ENCODE measurements at regions not wholly inside any gene's neighbourhood (a gene's known extent, or its start where the extent isn't known, plus 50 kb on each side); places are given as distances from the start of the nearest gene placed in this dataset.
A peak's percentile ranks its signal among the peaks of the same experiment; 100 is the strongest.

DNA sequence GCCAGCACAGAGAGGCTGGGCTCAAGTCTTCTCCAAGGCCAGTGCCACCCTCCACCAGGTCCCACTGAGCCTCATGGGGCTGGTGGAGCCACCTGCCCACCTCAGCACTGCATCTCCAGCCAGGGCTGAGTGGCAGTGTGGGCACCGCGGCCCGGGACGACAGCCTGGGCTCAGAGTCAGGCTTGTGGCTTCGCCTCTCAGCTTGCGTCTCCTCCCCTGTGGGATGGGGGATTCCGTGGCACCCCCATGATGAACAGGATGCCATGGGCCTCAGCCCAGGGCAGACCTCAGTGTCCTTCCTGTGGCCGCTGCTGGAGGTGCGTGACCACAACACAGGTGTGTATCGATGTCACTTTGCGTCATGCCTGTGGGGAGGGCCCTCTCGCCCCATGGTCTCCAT lies 136.4 kb upstream of the PPP1R26 start:
- DNase-seq (ENCODE audit: low read depth in 2 of 2): no peak
- Histone ChIP-seq H3K27me3 (ENCODE audit: control insufficient read depth, insufficient read depth, low read length) (no peaks in the 10 kb centered on the region), H3K79me2 (ENCODE audit: control insufficient read depth, insufficient read depth, low read length) (no peaks in the 10 kb centered on the region)

DNA sequence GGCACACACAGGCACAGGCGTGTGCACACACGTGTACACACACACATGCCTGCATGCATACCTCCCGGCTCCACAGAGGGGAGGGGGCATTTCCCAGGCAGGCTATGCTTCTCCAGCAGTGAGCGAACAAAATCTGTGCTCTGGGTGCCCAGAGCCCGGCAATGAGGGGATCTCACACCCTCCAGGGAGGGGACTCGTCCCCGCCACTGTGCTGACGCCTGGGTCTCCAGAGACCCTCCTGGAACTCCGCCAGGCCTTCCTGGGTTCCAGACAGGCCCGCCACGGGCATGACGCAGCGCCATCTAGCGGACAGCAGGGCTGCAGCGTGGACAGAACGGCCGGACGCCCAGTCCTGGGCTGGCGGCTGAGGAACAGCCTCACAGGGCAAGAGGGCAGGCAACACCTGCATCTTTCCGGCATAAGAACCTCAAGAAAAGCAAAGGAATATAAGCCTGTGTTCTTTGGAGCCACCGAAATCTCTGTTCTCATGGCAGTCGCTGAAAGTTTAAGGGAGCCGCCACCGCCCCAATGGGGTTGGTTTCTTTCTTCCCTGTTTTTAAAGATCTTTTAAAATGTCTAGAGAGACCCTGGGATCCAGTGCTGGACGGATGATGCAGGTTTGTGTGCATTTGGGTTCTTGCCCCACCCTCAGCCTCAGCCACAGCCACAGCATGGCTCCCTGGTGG lies 135.6 kb upstream of the PPP1R26 start:
- Histone ChIP-seq H3K27me3 (ENCODE audit: control insufficient read depth, insufficient read depth, low read length) (no peaks in the 10 kb centered on the region), H3K36me3 (ENCODE audit: control insufficient read depth, insufficient read depth, low read length) (no peaks in the 10 kb centered on the region), H3K9ac (ENCODE audit: insufficient read depth, low read length) (no peak overlapping the region), H3K4me2 (ENCODE audit: extremely low read depth, insufficient read depth, low read length) (no peak overlapping the region), H4K20me1 (ENCODE audit: control insufficient read depth, extremely low read depth, insufficient read depth, low read length) (no peaks in the 10 kb centered on the region), H3K9me3 (ENCODE audit: control insufficient read depth, insufficient read depth, low read depth, low read length) (no peaks in the 10 kb centered on the region), H3K4me1 (ENCODE audit: control insufficient read depth, extremely low read depth, insufficient read depth, low read length) (no peaks in the 10 kb centered on the region), H3K4me3 (replicated peaks in 1 of 4; ENCODE audit: control extremely low read depth in 1 of 4, insufficient read depth in 1 of 4, low read depth in 3 of 4, low read length in 4 of 4) (no peak overlapping the region), H3K27ac (ENCODE audit: insufficient read depth, low read length) (no peak overlapping the region), H3K79me2 (ENCODE audit: control insufficient read depth, insufficient read depth, low read length) (no peaks in the 10 kb centered on the region), H2AFZ (ENCODE audit: low read length) (no peak overlapping the region)
- peak; percentile 4 to 6 for DNase-seq (ENCODE audit: low read depth in 2 of 2)
- TF ChIP-seq, protein P1, sequence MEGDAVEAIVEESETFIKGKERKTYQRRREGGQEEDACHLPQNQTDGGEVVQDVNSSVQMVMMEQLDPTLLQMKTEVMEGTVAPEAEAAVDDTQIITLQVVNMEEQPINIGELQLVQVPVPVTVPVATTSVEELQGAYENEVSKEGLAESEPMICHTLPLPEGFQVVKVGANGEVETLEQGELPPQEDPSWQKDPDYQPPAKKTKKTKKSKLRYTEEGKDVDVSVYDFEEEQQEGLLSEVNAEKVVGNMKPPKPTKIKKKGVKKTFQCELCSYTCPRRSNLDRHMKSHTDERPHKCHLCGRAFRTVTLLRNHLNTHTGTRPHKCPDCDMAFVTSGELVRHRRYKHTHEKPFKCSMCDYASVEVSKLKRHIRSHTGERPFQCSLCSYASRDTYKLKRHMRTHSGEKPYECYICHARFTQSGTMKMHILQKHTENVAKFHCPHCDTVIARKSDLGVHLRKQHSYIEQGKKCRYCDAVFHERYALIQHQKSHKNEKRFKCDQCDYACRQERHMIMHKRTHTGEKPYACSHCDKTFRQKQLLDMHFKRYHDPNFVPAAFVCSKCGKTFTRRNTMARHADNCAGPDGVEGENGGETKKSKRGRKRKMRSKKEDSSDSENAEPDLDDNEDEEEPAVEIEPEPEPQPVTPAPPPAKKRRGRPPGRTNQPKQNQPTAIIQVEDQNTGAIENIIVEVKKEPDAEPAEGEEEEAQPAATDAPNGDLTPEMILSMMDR (conservative IDR thresholded peaks at IDR 0.05 in 1 of 2, IDR thresholded peaks at IDR 0.05 in 1 of 2; ENCODE audit: low read depth in 1 of 2, low read length in 2 of 2): peak; percentile 18 to 69
- TF ChIP-seq EZH2 (IDR thresholded peaks at IDR 0.05; ENCODE audit: low read length, missing control alignments): no peak

More for the DNA sequence above, 136.4 kb upstream of the PPP1R26 start:
- Histone ChIP-seq H4K20me1 (ENCODE audit: control insufficient read depth, extremely low read depth, insufficient read depth, low read length) (no peaks in the 10 kb centered on the region), H3K4me1 (ENCODE audit: control insufficient read depth, extremely low read depth, insufficient read depth, low read length) (no peaks in the 10 kb centered on the region), H3K4me3 (replicated peaks in 1 of 4; ENCODE audit: control extremely low read depth in 1 of 4, insufficient read depth in 1 of 4, low read depth in 3 of 4, low read length in 4 of 4) (no peak overlapping the region), H3K9ac (ENCODE audit: insufficient read depth, low read length) (no peak overlapping the region), H3K27ac (ENCODE audit: insufficient read depth, low read length) (no peak overlapping the region), H3K4me2 (ENCODE audit: extremely low read depth, insufficient read depth, low read length) (no peak overlapping the region), H3K36me3 (ENCODE audit: control insufficient read depth, insufficient read depth, low read length) (no peaks in the 10 kb centered on the region), H2AFZ (ENCODE audit: low read length) (no peak overlapping the region), H3K9me3 (ENCODE audit: control insufficient read depth, insufficient read depth, low read depth, low read length) (no peaks in the 10 kb centered on the region)
- TF ChIP-seq, protein P1 (conservative IDR thresholded peaks at IDR 0.05 in 1 of 2, IDR thresholded peaks at IDR 0.05 in 1 of 2; ENCODE audit: low read depth in 1 of 2, low read length in 2 of 2): no peak
- no peak for TF ChIP-seq EZH2 (IDR thresholded peaks at IDR 0.05; ENCODE audit: low read length, missing control alignments)

DNA sequence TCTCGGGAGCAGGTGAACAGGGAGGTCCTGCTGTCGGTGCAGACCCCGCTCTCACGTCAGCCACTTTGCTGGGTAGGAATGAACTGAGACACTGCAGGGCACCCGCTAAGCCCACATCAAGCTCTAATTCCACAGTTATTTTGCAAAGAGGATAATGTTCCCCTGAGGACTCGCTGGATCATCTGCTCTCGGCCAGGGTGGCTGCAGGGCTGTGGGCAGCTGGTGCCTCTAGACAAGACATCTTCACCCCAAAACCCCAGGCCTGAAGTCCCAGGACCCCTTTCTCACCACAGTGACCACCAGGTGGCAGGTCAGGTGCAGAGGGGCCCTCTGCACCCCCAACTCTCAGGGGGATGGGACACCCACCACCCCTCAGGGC lies 135.1 kb upstream of the PPP1R26 start:
- H3K9me3 ChIP-seq (ENCODE audit: control insufficient read depth, insufficient read depth, low read depth, low read length): no peaks in the 10 kb centered on the region
- no peaks in the 10 kb centered on the region for H3K79me2 ChIP-seq (ENCODE audit: control insufficient read depth, insufficient read depth, low read length)
- H3K4me2 ChIP-seq (ENCODE audit: extremely low read depth, insufficient read depth, low read length): no peak overlapping the region
- H3K27ac ChIP-seq (ENCODE audit: insufficient read depth, low read length): no peak overlapping the region
- H3K4me3 ChIP-seq (replicated peaks in 1 of 4; ENCODE audit: control extremely low read depth in 1 of 4, insufficient read depth in 1 of 4, low read depth in 3 of 4, low read length in 4 of 4): no peak overlapping the region
- no peak overlapping the region for H3K9ac ChIP-seq (ENCODE audit: insufficient read depth, low read length)
- no peaks in the 10 kb centered on the region for H3K4me1 ChIP-seq (ENCODE audit: control insufficient read depth, extremely low read depth, insufficient read depth, low read length)
- H3K27me3 ChIP-seq (ENCODE audit: control insufficient read depth, insufficient read depth, low read length): no peaks in the 10 kb centered on the region
- no peak for DNase-seq (ENCODE audit: low read depth in 2 of 2)
- TF ChIP-seq EZH2 (IDR thresholded peaks at IDR 0.05; ENCODE audit: low read length, missing control alignments): no peak
- TF ChIP-seq, protein P1 (conservative IDR thresholded peaks at IDR 0.05 in 1 of 2, IDR thresholded peaks at IDR 0.05 in 1 of 2; ENCODE audit: low read depth in 1 of 2, low read length in 2 of 2): no peak
- no peak overlapping the region for H2AFZ ChIP-seq (ENCODE audit: low read length)
- H4K20me1 ChIP-seq (ENCODE audit: control insufficient read depth, extremely low read depth, insufficient read depth, low read length): no peaks in the 10 kb centered on the region
- H3K36me3 ChIP-seq (ENCODE audit: control insufficient read depth, insufficient read depth, low read length): no peaks in the 10 kb centered on the region
